RWPE1 (cell line): ENCODE measurements at regions not wholly inside any gene's neighbourhood (a gene's known extent, or its start where the extent isn't known, plus 50 kb on each side); places are given as distances from the start of the nearest gene placed in this dataset.

Experiments used
- CTCF ChIA-PET: fragments of 350-600 bp; sonication (Branson Sonifier 250); formaldehyde crosslinking; extraction: SDS; loops from one replicate; lab custom pipeline; 2021; lab: Yijun Ruan, JAX
- POLR2A ChIA-PET: fragments of 400-600 bp; formaldehyde crosslinking; extraction: SDS; loops from one replicate; lab custom pipeline; 2020; ENCODE audit warnings: antibody characterized with exemption; ENCODE audit not compliant: low non-redundant PET; lab: Yijun Ruan, JAX
- DNase-seq: peaks from one replicate; pipeline ENCODE4 v3.0.0; 2012; ENCODE audit warnings: low spot score
- H3K27ac ChIP-seq: fragments of 450-650 bp; 2 replicates; pipeline ENCODE4 v1.5.1; 2017
- CTCF ChIP-seq: fragments of 450-650 bp; conservative IDR thresholded peaks from 2 replicates; pipeline ENCODE4 v1.5.1; 2017; ENCODE audit warnings: low read depth, mild to moderate bottlenecking

GRCh38 chr2:7279421-7279949 is 362.3 kb downstream of the RNF144A start:
- ChIA-PET CTCF (no interaction called here), POLR2A (no interaction called here)
- no peak overlapping the region for H3K27ac ChIP-seq
- TF ChIP-seq CTCF: no peak
- DNase-seq: no peak

- ChIA-PET POLR2A (interaction anchor here (0.7 kb wide), 1 partner anchor 111 kb away, joined by 12 read pairs; no protein-coding TSS in a partner anchor), CTCF (no interaction called here)
- H3K27ac ChIP-seq: no peak overlapping the region
- no peak for TF ChIP-seq CTCF
- DNase-seq: no peak
These were observed 363.6 kb downstream of the RNF144A start for GRCh38 chr2:7280790-7281189.

GRCh38 chr2:7281231-7282201 is 364.3 kb downstream of the RNF144A start:
- ChIA-PET CTCF (no interaction called here), POLR2A (interaction anchor here (0.7 kb wide), 1 partner anchor 111 kb away, joined by 12 read pairs; no protein-coding TSS in a partner anchor)
- H3K27ac ChIP-seq: no peak overlapping the region
- DNase-seq: no peak
- TF ChIP-seq CTCF: no peak

- POLR2A ChIA-PET: no interaction called here
These were observed 368.9 kb downstream of the RNF144A start for GRCh38 chr2:7286120-7286519.

GRCh38 chr2:7288484-7288883 is 371.3 kb downstream of the RNF144A start:
- no peak for TF ChIP-seq CTCF
- ChIA-PET POLR2A (no interaction called here), CTCF (no interaction called here)
- no peak overlapping the region; the same call in 1 of the 2 replicates for H3K27ac ChIP-seq
- peak; percentile 85 for DNase-seq

More at GRCh38 chr2:7286120-7286519, 368.9 kb downstream of the RNF144A start:
- no peak for TF ChIP-seq CTCF
- CTCF ChIA-PET: no interaction called here
- H3K27ac ChIP-seq: no peak overlapping the region
- DNase-seq: no peak

- POLR2A ChIA-PET: no interaction called here
- TF ChIP-seq CTCF: no peak
- DNase-seq: no peak
- H3K27ac ChIP-seq: no peak overlapping the region
- CTCF ChIA-PET: no interaction called here
These were observed 372.5 kb downstream of the RNF144A start for GRCh38 chr2:7289697-7290096.
